ENCODE measurements at regions not wholly inside any gene's neighbourhood (a gene's known extent, or its start where the extent isn't known, plus 50 kb on each side); places are given as distances from the start of the nearest gene placed in this dataset.

- no peak overlapping the region for H3K4me3 ChIP-seq
- TF ChIP-seq CTCF (IDR thresholded peaks at IDR 0.05), result no peak
- no peak for TF ChIP-seq POLR2AphosphoS5 (IDR thresholded peaks at IDR 0.05)
- TF ChIP-seq POLR2A (IDR thresholded peaks at IDR 0.05), result no peak
- TF ChIP-seq EP300 (IDR thresholded peaks at IDR 0.05), result no peak
- H3K4me1 ChIP-seq, result no peaks in the 10 kb centered on the region
- H3K27ac ChIP-seq, result no peak overlapping the region
- 86 to 89% methylated on average over 2 to 4 of the region's 4 CpGs for WGBS, 2 donors
- no peaks in the 10 kb centered on the region for H3K27me3 ChIP-seq
- H3K36me3 ChIP-seq, result no peaks in the 10 kb centered on the region
- DNase-seq (no peak), ATAC-seq (ENCODE audit: low FRiP score in 2 of 2) (no peak)
- no peaks in the 10 kb centered on the region for H3K9me3 ChIP-seq
Observed at GRCh38 chr10:71007516-71007915, 119.2 kb upstream of the PCBD1 start.

GRCh38 chr10:71008150-71008549, 119.8 kb upstream of the PCBD1 start:
- Histone ChIP-seq H3K27me3 (no peaks in the 10 kb centered on the region), H3K27ac (no peak overlapping the region), H3K9me3 (no peaks in the 10 kb centered on the region), H3K36me3 (no peaks in the 10 kb centered on the region), H3K4me1 (no peaks in the 10 kb centered on the region), H3K4me3 (no peak overlapping the region)
- DNase-seq, result no peak
- WGBS, 2 donors, result 85 to 88% methylated on average over 11 of the region's 11 CpGs
- no peak for ATAC-seq (ENCODE audit: low FRiP score in 2 of 2)
- TF ChIP-seq EP300 (IDR thresholded peaks at IDR 0.05) (no peak), CTCF (IDR thresholded peaks at IDR 0.05) (no peak), POLR2AphosphoS5 (IDR thresholded peaks at IDR 0.05) (no peak)

- Histone ChIP-seq H3K27me3 (no peaks in the 10 kb centered on the region), H3K9me3 (no peaks in the 10 kb centered on the region), H3K36me3 (no peaks in the 10 kb centered on the region), H3K27ac (no peak overlapping the region), H3K4me1 (no peaks in the 10 kb centered on the region), H3K4me3 (no peak overlapping the region)
- no peak for ATAC-seq (ENCODE audit: low FRiP score in 2 of 2)
- TF ChIP-seq CTCF (IDR thresholded peaks at IDR 0.05) (no peak), POLR2AphosphoS5 (IDR thresholded peaks at IDR 0.05) (no peak), POLR2A (IDR thresholded peaks at IDR 0.05) (no peak), EP300 (IDR thresholded peaks at IDR 0.05) (no peak)
- WGBS, 2 donors, result 50 to 72% methylated on average over 15 to 16 of the region's 16 CpGs
- no peak for DNase-seq
Observed at GRCh38 chr10:71009126-71009525, 120.8 kb upstream of the PCBD1 start.

- ATAC-seq (ENCODE audit: low FRiP score in 2 of 2) (no peak), DNase-seq (no peak)
- Histone ChIP-seq H3K27ac (no peak overlapping the region), H3K4me1 (no peaks in the 10 kb centered on the region), H3K9me3 (no peaks in the 10 kb centered on the region), H3K36me3 (no peaks in the 10 kb centered on the region), H3K4me3 (no peak overlapping the region), H3K27me3 (no peaks in the 10 kb centered on the region)
- 72 to 77% methylated on average over 4 of the region's 4 CpGs for WGBS, 2 donors
- TF ChIP-seq EP300 (IDR thresholded peaks at IDR 0.05), result no peak
- no peak for TF ChIP-seq POLR2AphosphoS5 (IDR thresholded peaks at IDR 0.05)
- TF ChIP-seq CTCF (IDR thresholded peaks at IDR 0.05), result no peak
- TF ChIP-seq POLR2A (IDR thresholded peaks at IDR 0.05), result no peak
Observed at GRCh38 chr10:71010730-71011129, 122.4 kb upstream of the PCBD1 start.

GRCh38 chr10:71011141-71011540, 122.8 kb upstream of the PCBD1 start:
- no peak overlapping the region for H3K27ac ChIP-seq
- no peaks in the 10 kb centered on the region for H3K9me3 ChIP-seq
- WGBS, 2 donors, result 91 to 100% methylated on average over 2 to 3 of the region's 3 CpGs
- no peaks in the 10 kb centered on the region for H3K4me1 ChIP-seq
- H3K27me3 ChIP-seq, result no peaks in the 10 kb centered on the region
- no peaks in the 10 kb centered on the region for H3K36me3 ChIP-seq
- DNase-seq, result no peak
- no peak overlapping the region for H3K4me3 ChIP-seq
- no peak for ATAC-seq (ENCODE audit: low FRiP score in 2 of 2)
- TF ChIP-seq EP300 (IDR thresholded peaks at IDR 0.05) (no peak), POLR2A (IDR thresholded peaks at IDR 0.05) (no peak), POLR2AphosphoS5 (IDR thresholded peaks at IDR 0.05) (no peak), CTCF (IDR thresholded peaks at IDR 0.05) (no peak)

Measured in upper lobe of left lung (tissue), 6 donors.